Islet precursor cell (in vitro differentiated cells): ENCODE measurements at regions not wholly inside any gene's neighbourhood (a gene's known extent, or its start where the extent isn't known, plus 50 kb on each side); places are given as distances from the start of the nearest gene placed in this dataset.

Experiments used
- DNase-seq: peaks from one replicate; pipeline ENCODE4 v3.0.0-alpha.2; 2018

DNA sequence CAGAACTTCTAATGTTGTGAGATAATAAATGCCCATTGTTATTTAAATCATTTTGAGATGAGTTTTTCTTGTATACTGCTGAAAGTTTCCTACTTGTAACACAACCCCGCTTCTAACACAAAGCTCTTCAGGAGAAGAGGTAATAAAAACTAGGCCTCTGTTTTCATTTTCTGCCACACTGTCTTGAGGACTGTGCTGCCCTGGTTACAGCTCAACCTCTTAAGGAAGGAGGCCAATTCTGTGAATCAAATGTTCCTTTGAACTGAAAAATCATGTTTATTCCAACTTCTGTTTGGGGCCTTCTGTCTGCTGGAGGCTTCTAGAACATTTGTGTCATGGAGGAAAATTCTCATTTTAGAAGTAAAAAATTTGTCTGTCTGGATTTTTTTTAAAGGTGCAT, 100.3 kb downstream of the LRIG3 start:
- no peak for DNase-seq
